ENCODE measurements at regions not wholly inside any gene's neighbourhood (a gene's known extent, or its start where the extent isn't known, plus 50 kb on each side); places are given as distances from the start of the nearest gene placed in this dataset.

DNA sequence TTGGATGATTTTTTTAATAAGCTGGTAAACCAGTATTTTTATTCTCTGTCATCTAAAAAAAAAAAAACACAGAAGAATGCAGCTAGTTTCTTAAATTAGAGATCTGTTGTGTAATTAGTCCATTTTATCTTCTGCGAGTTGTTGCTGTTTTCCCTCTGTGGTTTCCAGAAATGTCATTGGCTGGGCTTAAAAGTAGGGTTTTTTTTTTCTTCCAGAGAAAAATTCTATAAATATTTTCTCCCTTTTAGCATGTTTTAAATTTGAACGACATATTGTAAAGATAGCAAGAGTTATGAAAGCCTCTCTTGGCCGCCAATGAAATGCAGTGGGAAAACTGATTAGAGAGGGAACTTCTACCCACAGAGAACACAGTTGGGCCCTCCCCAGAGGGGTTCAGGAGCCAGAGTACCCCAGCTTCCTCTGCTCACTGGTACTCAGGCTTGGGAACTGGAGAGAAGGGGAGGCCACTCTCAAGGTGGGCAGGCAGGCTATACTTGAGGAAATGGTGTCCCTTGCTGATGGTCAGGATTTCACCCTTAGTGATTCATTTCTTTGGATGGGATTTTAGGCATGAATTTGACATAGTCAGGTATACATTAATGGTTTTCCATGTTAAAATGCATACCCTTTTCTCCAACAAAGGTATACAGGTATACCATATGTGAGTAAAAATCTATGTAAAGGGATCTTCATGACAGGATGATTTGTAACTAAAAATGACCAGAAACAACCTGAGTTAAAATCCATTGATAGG is 166.1 kb downstream of the BCOR start:
- no peak for DNase-seq
- no peaks in the 10 kb centered on the region for H3K9me3 Mint-ChIP-seq
- no peak overlapping the region for H3K4me3 Mint-ChIP-seq
- peaks cover 12% of the 10 kb centered on the region for H3K27me3 Mint-ChIP-seq
- H3K4me1 Mint-ChIP-seq (ENCODE audit: low read depth): no peaks in the 10 kb centered on the region
- no peak overlapping the region for H3K27ac Mint-ChIP-seq
- H3K36me3 Mint-ChIP-seq (ENCODE audit: low read depth): no peaks in the 10 kb centered on the region

DNA sequence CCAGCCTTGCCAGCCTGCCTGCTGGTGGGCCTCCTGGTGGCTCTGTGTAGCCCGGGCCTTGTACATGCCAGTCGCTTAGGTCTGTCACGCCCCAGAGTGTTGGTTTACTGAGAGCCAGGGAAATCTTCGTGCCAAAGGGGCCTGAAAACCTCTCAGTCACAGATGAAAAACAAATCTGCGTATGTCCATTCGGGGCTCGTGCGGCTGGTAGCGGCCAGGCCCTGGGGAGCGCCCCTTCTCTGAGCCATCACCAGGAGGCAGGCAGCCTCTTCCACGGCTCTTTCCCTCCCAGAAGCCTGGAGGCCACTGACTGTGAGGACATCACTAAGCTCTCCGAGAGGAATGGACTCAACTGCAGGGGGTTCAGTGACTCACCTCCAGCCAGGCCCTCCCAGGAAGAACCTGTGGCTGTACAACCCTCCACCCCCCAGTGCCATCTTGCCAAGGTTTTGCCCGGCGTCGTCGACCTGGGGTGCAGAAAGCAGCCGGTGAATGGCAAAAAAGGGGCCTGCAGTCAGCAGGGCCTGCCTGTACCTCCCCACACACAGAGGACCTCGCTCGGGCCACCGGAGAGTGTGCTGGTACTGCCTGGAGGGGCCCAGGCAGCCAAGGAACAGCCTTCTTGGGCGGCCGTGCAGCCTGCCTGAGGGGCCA is 162.2 kb downstream of the BCOR start:
- Mint-ChIP-seq H3K4me1 (ENCODE audit: low read depth) (peaks cover 14% of the 10 kb centered on the region), H3K27ac (no peak overlapping the region), H3K36me3 (ENCODE audit: low read depth) (no peaks in the 10 kb centered on the region), H3K9me3 (no peaks in the 10 kb centered on the region), H3K27me3 (peaks cover 5% of the 10 kb centered on the region), H3K4me3 (no peak overlapping the region)
- DNase-seq: no peak

DNA sequence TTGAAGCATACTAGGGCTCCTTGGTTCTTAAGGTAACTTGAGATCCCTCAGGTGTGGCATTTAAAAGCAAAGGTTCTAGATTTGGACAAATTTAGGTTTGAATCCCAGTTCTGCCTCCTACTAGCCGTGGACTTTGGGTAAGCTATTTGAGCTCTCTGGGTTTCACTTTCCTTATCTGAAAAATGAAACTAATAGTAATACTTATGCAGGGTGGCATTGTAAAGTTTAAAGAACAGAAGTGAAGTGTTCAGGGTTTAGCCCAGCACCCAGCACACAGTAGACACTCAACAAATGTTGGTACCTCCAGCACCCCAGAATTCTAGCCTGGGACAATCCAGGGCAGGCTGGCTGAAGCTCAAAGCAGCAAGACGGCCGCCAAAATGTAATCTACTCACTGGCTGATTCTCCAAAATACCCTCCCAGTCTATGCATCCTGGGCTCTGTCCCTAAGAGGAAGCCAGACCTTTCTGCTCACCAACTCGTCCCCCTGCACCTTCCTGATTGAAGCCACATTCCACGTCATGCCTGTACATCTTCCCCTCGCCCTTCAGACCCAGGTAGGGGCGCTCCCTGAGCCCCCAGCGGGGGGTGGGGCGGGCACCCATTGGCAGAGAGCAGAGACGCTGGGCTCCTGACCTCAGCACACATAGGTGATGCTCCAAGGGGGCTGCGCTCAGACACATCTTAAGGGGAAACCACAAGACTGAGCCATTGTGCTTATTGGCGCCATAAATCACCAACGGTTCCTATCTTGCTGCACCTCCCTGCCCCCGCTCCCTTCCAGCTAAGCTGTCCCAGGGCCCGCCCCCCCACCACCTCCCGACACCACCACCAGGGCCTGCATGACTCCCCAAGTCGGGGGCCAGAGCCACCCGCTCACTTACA is 160.6 kb downstream of the BCOR start:
- peaks cover 2% of the 10 kb centered on the region for H3K27me3 Mint-ChIP-seq
- no peaks in the 10 kb centered on the region for H3K36me3 Mint-ChIP-seq (ENCODE audit: low read depth)
- peaks cover 14% of the 10 kb centered on the region for H3K4me1 Mint-ChIP-seq (ENCODE audit: low read depth)
- H3K27ac Mint-ChIP-seq: peak overlapping the region; percentile 26
- no peak for DNase-seq
- peak overlapping the region; percentile 15 for H3K4me3 Mint-ChIP-seq
- H3K9me3 Mint-ChIP-seq: no peaks in the 10 kb centered on the region

DNA sequence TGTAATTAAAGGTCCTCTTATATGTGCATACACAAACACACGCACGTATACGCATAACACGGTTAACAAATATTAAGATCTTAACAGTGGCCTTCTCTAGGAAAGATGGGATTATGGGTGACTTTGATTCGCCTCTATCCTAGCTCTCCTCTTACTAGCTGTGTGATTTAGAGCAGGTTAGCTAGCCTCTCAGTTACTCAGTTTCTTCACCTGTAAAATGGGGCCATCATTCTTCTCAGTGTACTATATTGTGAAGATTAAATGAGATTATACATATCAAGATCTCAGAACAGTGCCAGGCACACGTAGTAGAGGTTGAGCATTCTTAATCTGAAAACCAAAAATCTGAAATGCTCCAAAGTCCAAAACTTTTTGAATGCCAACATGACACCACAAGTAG is 159.3 kb downstream of the BCOR start:
- H3K27ac Mint-ChIP-seq: no peak overlapping the region
- DNase-seq: no peak
- H3K9me3 Mint-ChIP-seq: no peaks in the 10 kb centered on the region
- H3K4me3 Mint-ChIP-seq: no peak overlapping the region
- no peaks in the 10 kb centered on the region for H3K36me3 Mint-ChIP-seq (ENCODE audit: low read depth)
- H3K27me3 Mint-ChIP-seq: peaks cover 2% of the 10 kb centered on the region
- peaks cover 14% of the 10 kb centered on the region for H3K4me1 Mint-ChIP-seq (ENCODE audit: low read depth)

DNA sequence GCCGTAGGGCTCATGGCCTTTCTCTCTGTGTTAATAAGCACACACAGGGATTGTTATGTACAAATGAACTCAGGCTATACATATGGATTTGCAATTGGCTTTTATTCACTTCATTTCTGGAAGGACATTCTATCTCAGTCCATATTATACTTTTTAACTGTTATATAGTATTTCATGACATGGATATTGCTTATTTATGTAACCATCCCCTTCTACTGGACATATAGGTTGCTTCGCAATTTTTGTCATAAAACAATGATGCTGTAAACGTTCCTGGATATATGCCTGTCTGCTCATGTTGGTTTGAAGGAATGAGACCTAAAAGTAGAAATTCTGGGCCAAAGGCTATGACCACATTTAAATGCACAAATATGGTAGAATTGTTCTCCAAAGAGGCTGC is 158.1 kb downstream of the BCOR start:
- DNase-seq: no peak
- H3K27ac Mint-ChIP-seq: no peak overlapping the region
- peaks cover 8% of the 10 kb centered on the region for H3K27me3 Mint-ChIP-seq
- no peak overlapping the region for H3K4me3 Mint-ChIP-seq
- peaks cover 14% of the 10 kb centered on the region for H3K4me1 Mint-ChIP-seq (ENCODE audit: low read depth)
- H3K9me3 Mint-ChIP-seq: no peaks in the 10 kb centered on the region
- no peaks in the 10 kb centered on the region for H3K36me3 Mint-ChIP-seq (ENCODE audit: low read depth)

DNA sequence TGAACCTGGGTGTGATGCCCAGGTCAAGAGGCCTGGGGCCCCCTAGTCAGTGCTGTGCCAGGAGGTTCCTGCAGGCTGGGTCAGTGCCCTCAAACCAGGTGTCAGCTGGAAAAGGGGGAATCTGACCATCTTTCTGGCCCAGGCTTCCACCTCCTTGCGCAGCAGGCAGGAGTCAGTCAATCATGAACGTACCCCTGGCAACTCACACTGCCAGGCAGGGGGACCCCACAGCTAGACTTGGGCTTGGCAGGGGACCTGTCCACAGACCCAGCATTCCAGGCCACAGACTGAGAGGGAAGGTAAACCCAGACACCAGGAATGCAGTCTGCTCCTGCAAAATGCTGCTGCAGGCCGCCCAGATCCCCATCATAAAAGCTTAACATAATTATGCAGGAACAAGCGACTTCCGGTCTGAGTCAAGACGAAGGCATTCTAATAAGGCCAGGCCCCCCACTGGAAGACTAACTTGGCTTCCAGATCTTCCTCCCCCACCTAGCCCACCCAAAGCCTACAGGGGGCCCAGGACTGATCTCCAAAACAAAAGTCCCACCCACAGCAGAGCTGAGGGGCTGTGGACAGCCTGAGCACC is 156.3 kb downstream of the BCOR start:
- no peaks in the 10 kb centered on the region for H3K9me3 Mint-ChIP-seq
- H3K36me3 Mint-ChIP-seq (ENCODE audit: low read depth): no peaks in the 10 kb centered on the region
- H3K4me1 Mint-ChIP-seq (ENCODE audit: low read depth): peaks cover 14% of the 10 kb centered on the region
- no peak overlapping the region for H3K27ac Mint-ChIP-seq
- peaks cover 8% of the 10 kb centered on the region for H3K27me3 Mint-ChIP-seq
- DNase-seq: no peak
- H3K4me3 Mint-ChIP-seq: no peak overlapping the region

DNA sequence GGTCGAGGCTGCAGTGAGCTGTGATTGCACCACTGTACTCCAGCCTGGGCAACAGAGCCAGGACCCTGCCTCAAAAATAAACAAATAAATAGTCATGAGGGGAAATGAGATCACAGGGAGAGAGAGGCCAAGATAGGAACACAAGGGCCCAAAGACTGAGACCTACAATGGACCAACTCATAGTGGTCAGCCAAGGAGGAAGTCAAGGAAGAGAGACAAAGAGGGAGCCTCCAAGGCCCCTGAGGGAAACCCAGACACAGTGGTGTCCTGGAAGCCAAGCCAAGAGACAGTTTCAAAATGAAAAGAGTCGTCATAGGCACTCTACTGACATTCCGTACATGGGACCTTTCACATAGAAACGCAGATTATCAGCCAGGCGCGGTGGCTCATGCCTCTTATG is 153.3 kb downstream of the BCOR start:
- Mint-ChIP-seq H3K36me3 (ENCODE audit: low read depth) (no peaks in the 10 kb centered on the region), H3K9me3 (no peaks in the 10 kb centered on the region), H3K4me3 (no peak overlapping the region), H3K27ac (no peak overlapping the region), H3K4me1 (ENCODE audit: low read depth) (peaks cover 4% of the 10 kb centered on the region), H3K27me3 (peaks cover 13% of the 10 kb centered on the region)
- no peak for DNase-seq

DNA sequence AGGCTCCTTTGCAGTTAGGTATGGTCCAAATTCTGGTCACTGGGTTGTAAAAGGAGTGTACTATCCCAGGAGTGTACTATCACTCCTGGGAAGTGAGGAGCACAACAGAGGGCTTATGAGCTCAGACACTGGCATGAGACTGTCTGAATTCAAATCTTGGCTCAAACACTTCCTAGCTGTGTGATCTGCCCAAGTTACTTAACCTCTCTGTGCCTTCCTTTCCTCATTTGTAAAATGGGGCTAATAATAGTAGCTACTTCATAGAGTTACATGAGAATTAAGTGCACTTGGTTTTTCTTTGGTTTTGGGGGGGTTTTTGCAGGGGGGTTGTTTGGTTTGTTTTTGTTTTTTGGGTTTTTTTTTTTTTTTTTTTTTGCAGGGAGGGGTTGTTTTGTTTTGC is 152.0 kb downstream of the BCOR start:
- H3K4me1 Mint-ChIP-seq (ENCODE audit: low read depth): peaks cover 4% of the 10 kb centered on the region
- H3K36me3 Mint-ChIP-seq (ENCODE audit: low read depth): no peaks in the 10 kb centered on the region
- no peak overlapping the region for H3K4me3 Mint-ChIP-seq
- DNase-seq: no peak
- peaks cover 23% of the 10 kb centered on the region for H3K27me3 Mint-ChIP-seq
- H3K9me3 Mint-ChIP-seq: no peaks in the 10 kb centered on the region
- no peak overlapping the region for H3K27ac Mint-ChIP-seq

DNA sequence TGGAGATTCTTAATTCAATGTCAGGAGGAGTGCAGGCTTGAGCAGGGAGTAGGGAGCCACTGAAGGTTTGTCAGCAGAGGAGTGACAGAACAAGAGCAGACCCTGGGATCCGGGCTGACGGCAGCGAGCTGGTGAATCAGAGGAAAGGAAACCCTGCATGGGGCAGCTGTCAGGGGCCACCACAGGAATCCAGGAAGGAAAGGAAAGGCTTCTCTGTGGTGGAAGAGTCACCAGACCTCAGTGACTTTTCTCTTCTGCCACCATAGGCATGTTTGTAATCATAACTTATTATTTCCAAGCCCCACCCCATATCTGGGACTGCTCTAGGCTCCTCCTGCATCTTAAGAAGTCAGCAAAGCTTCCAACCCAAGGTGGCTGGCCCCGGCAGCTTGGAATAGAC is 150.9 kb downstream of the BCOR start:
- Mint-ChIP-seq H3K9me3 (no peaks in the 10 kb centered on the region), H3K27ac (no peak overlapping the region), H3K4me1 (ENCODE audit: low read depth) (peaks cover 4% of the 10 kb centered on the region), H3K4me3 (no peak overlapping the region), H3K36me3 (ENCODE audit: low read depth) (no peaks in the 10 kb centered on the region), H3K27me3 (peaks cover 31% of the 10 kb centered on the region)
- no peak for DNase-seq

DNA sequence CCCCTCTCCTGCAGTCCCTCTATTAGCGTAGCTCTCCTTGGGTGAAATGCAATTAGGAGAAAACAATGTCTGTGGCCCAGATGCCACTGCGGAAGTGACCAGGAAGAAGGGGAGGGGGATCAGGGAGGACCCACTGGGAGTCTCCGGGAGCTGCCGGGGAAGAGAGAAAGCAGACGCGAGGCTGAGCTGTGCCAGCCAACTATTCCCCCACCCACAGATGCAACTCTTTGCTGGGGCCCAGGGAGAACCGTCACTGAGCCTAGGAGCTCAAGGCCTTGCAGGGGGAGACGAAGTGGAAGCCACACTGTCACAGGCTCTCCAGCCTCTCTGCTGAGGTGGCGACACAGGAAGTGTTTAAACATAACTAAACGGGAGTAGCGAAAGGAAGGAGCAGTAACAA is 149.2 kb downstream of the BCOR start:
- Mint-ChIP-seq H3K4me3 (no peak overlapping the region), H3K27me3 (peaks cover 34% of the 10 kb centered on the region), H3K9me3 (no peaks in the 10 kb centered on the region), H3K4me1 (ENCODE audit: low read depth) (peaks cover 4% of the 10 kb centered on the region), H3K27ac (no peak overlapping the region), H3K36me3 (ENCODE audit: low read depth) (no peaks in the 10 kb centered on the region)
- DNase-seq: no peak

DNA sequence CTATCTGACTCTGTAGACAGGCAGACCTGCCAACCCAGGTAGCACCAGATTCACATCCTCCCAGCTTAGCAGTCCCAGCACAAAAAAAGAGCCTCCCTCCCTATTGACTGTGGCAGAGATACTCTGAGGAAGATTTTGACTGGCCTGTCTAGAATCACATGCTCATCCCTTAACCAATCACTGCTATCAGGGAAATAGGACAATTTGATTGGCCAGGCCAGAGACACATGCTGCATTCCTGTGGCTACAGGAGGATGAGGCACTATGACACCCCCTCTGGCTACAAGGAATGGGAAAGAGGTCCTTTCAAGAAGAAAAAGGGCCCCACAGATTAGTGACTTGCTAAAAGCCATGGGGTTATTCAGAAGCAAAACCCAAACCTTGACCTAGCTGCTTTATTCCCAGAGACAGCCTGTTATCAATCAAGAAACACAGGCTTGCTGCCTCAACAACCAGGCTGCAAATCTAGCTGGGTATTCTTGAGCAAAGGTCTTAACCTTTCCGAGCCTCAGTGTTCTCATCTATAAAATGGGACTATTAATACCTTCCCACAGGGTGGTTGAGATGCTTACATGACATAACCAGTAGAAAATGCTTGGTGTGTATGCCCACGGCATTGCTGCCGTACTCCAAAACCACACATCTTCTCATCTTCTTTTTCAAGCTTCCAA is 147.6 kb downstream of the BCOR start:
- no peak overlapping the region for H3K27ac Mint-ChIP-seq
- no peaks in the 10 kb centered on the region for H3K9me3 Mint-ChIP-seq
- peaks cover 38% of the 10 kb centered on the region for H3K27me3 Mint-ChIP-seq
- H3K36me3 Mint-ChIP-seq (ENCODE audit: low read depth): no peaks in the 10 kb centered on the region
- peaks cover 5% of the 10 kb centered on the region for H3K4me1 Mint-ChIP-seq (ENCODE audit: low read depth)
- DNase-seq: no peak
- H3K4me3 Mint-ChIP-seq: no peak overlapping the region

DNA sequence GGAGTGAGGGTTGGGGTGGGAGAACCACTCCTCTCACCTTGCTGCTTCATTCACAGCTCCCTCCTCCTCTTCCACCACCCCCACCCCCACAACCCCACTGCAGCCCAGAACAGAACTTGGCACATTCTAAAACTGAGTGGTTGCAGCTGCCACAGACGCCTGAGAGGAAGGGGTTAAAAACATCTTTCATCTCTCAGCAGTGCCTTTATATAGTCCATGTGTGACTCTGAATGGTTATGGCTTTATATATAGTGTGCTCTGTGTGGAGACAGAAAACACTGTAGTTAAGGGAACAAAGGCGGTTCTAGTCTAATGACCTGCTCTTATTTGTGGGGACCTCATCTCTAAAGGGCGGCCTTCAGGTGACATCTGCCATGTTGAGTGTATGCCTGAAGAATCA is 144.8 kb downstream of the BCOR start:
- H3K27me3 Mint-ChIP-seq: peaks cover 48% of the 10 kb centered on the region
- no peak overlapping the region for H3K27ac Mint-ChIP-seq
- no peak overlapping the region for H3K4me3 Mint-ChIP-seq
- peaks cover 9% of the 10 kb centered on the region for H3K4me1 Mint-ChIP-seq (ENCODE audit: low read depth)
- H3K36me3 Mint-ChIP-seq (ENCODE audit: low read depth): no peaks in the 10 kb centered on the region
- no peak for DNase-seq
- no peaks in the 10 kb centered on the region for H3K9me3 Mint-ChIP-seq

DNA sequence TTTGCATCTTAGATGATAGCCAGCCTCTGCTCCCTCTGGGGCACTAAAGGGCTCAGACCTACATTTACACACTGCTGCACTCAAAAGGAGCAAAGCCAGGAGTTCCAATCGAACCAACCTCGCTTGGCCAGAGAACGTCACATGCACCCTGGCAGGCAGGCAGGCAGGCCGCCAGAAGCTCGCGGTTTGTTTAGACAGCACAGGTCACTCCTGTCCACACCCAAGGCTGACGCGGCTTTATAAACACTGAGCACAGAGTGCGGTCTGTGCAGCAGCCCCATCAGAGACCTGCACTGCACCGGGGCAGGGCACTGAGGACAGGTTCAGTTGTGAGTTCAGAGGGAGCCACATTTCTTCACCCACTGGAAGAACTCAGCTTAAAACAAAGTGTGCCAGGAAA is 143.9 kb downstream of the BCOR start:
- no peak overlapping the region for H3K4me3 Mint-ChIP-seq
- DNase-seq: no peak
- H3K9me3 Mint-ChIP-seq: no peaks in the 10 kb centered on the region
- no peak overlapping the region for H3K27ac Mint-ChIP-seq
- H3K4me1 Mint-ChIP-seq (ENCODE audit: low read depth): peaks cover 6% of the 10 kb centered on the region
- H3K27me3 Mint-ChIP-seq: peaks cover 52% of the 10 kb centered on the region
- no peaks in the 10 kb centered on the region for H3K36me3 Mint-ChIP-seq (ENCODE audit: low read depth)

DNA sequence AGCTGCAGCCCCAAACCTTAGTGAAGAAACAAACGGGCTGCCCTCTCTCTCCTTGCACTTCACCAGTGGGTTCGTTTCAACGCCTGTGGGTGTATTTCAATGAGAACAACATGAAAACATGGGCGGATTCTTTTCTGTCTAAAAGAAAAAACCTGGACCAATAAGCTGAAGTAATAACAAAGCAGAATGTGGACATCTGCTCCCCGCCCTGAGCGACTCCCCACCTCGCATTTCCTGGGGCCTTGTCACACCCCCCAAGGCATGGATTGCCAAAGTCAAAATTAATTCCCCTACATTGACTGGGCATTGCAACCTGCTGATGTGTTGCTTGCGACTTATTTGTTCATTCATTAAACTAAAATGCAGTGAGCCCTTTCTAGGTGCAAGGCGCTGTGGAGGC is 142.9 kb downstream of the BCOR start:
- peaks cover 6% of the 10 kb centered on the region for H3K4me1 Mint-ChIP-seq (ENCODE audit: low read depth)
- no peak for DNase-seq
- H3K9me3 Mint-ChIP-seq: no peaks in the 10 kb centered on the region
- H3K27ac Mint-ChIP-seq: no peak overlapping the region
- H3K27me3 Mint-ChIP-seq: peaks cover 49% of the 10 kb centered on the region
- H3K4me3 Mint-ChIP-seq: no peak overlapping the region
- no peaks in the 10 kb centered on the region for H3K36me3 Mint-ChIP-seq (ENCODE audit: low read depth)
